Lower leg skin (tissue), 3 donors: ENCODE measurements at regions not wholly inside any gene's neighbourhood (a gene's known extent, or its start where the extent isn't known, plus 50 kb on each side); places are given as distances from the start of the nearest gene placed in this dataset.

ENCODE experiments used
- POLR2A ChIP-seq, 2 donors: fragments of 450-650 bp; IDR thresholded peaks; one replicate each; pipeline ENCODE4 v1.6.1; 2016 to 2017; ENCODE audit warnings: antibody characterized with exemption in 2 of 2, mild to moderate bottlenecking in 1 of 2, moderate library complexity in 1 of 2
- TF ChIP-seq, protein P1 (sequence below), 3 donors: fragments of 450-650 bp; IDR thresholded peaks; one replicate each; pipeline ENCODE4 v1.5.1; 2016; ENCODE audit warnings: antibody characterized with exemption in 3 of 3, mild to moderate bottlenecking in 3 of 3, moderate library complexity in 2 of 3

DNA sequence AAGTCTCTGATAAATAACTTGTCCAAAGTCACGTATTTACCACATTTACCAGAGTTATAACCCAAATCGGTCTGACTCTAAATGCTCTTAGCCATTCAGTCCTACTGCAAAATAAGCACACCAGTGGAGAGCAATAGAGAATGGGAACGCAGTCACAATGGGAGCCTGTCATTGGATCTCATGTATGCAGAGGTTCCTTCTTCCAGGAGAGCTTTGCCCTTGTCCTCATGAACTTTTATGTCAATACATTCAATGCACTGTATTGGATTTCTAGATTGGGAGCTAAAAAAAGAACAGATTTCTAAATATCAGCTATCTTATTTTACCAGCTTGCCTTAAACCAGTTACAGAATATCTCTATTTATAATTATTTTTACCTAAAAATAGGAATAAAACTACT is 149.1 kb upstream of the CXXC4 start:
- TF ChIP-seq, protein P1, sequence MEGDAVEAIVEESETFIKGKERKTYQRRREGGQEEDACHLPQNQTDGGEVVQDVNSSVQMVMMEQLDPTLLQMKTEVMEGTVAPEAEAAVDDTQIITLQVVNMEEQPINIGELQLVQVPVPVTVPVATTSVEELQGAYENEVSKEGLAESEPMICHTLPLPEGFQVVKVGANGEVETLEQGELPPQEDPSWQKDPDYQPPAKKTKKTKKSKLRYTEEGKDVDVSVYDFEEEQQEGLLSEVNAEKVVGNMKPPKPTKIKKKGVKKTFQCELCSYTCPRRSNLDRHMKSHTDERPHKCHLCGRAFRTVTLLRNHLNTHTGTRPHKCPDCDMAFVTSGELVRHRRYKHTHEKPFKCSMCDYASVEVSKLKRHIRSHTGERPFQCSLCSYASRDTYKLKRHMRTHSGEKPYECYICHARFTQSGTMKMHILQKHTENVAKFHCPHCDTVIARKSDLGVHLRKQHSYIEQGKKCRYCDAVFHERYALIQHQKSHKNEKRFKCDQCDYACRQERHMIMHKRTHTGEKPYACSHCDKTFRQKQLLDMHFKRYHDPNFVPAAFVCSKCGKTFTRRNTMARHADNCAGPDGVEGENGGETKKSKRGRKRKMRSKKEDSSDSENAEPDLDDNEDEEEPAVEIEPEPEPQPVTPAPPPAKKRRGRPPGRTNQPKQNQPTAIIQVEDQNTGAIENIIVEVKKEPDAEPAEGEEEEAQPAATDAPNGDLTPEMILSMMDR (IDR thresholded peaks at IDR 0.05) = no peak
- TF ChIP-seq POLR2A (IDR thresholded peaks at IDR 0.05) = no peak
